OCI-LY1 (cell line): ENCODE measurements at regions not wholly inside any gene's neighbourhood (a gene's known extent, or its start where the extent isn't known, plus 50 kb on each side); places are given as distances from the start of the nearest gene placed in this dataset.
A peak's percentile ranks its signal among the peaks of the same experiment; 100 is the strongest.

Experiments used
- H2AFZ ChIP-seq: fragments of 200-600 bp; sonication (generic), shearing (Covaris generic); 2 replicates; pipeline ENCODE4 v1.6.0; 2014; ENCODE audit warnings: antibody characterized with exemption, mild to moderate bottlenecking, low read length
- H3F3A ChIP-seq: fragments of 200-600 bp; sonication (generic), shearing (Covaris generic); 2 replicates; pipeline ENCODE4 v1.6.0; 2014; ENCODE audit warnings: mild to moderate bottlenecking, antibody characterized with exemption, low read length, moderate library complexity; ENCODE audit not compliant: insufficient read depth
- H3K27ac ChIP-seq: fragments of 200-600 bp; sonication (generic); 2 replicates; pipeline ENCODE4 v1.5.1; 2014; ENCODE audit warnings: low read length, mixed run types, mild to moderate bottlenecking, low read depth; ENCODE audit not compliant: poor library complexity, severe bottlenecking
- H3K27me3 ChIP-seq: fragments of 200-600 bp; sonication (generic); 2 replicates; pipeline ENCODE4 v1.6.0; 2014; ENCODE audit warnings: antibody characterized with exemption, mild to moderate bottlenecking, low read length, moderate library complexity; ENCODE audit not compliant: insufficient read depth
- H3K36me3 ChIP-seq: fragments of 200-600 bp; sonication (generic); 2 replicates; pipeline ENCODE4 v1.6.1; 2014; ENCODE audit warnings: mild to moderate bottlenecking, antibody characterized with exemption, low read length, moderate library complexity, mixed read lengths; ENCODE audit not compliant: insufficient read depth
- H3K4me1 ChIP-seq: fragments of 200-600 bp; sonication (generic); 2 replicates; pipeline ENCODE4 v1.5.1; 2014; ENCODE audit warnings: mild to moderate bottlenecking, low read length, moderate library complexity; ENCODE audit not compliant: insufficient read depth, severe bottlenecking
- H3K4me2 ChIP-seq: fragments of 200-600 bp; sonication (generic), shearing (Covaris generic); 2 replicates; pipeline ENCODE4 v1.6.1; 2014; ENCODE audit warnings: low read length
- H3K4me3 ChIP-seq: fragments of 200-600 bp; sonication (generic); 2 replicates; pipeline ENCODE4 v1.5.1; 2014; ENCODE audit warnings: low read length, low read depth, mild to moderate bottlenecking, mixed read lengths; ENCODE audit not compliant: poor library complexity, severe bottlenecking
- H3K79me2 ChIP-seq: fragments of 200-600 bp; shearing (Covaris generic); 2 replicates; pipeline ENCODE4 v1.6.1; 2016; ENCODE audit warnings: mixed run types, low read length, mixed read lengths; ENCODE audit not compliant: insufficient read depth
- H3K9ac ChIP-seq: fragments of 200-600 bp; sonication (generic), shearing (Covaris generic); 2 replicates; pipeline ENCODE4 v1.6.1; 2014; ENCODE audit warnings: mild to moderate bottlenecking, low read length, mixed read lengths
- H3K9me2 ChIP-seq: fragments of 200-600 bp; sonication (generic), shearing (Covaris generic); 2 replicates; pipeline ENCODE4 v1.6.1; 2014; ENCODE audit warnings: low read depth, mild to moderate bottlenecking, low read length, mixed read lengths
- H3K9me3 ChIP-seq: fragments of 200-600 bp; shearing (Covaris generic); 2 replicates; pipeline ENCODE4 v1.6.1; 2014; ENCODE audit warnings: low read length, mixed read lengths
- H4K20me1 ChIP-seq: fragments of 200-600 bp; sonication (generic), shearing (Covaris generic); 2 replicates; pipeline ENCODE4 v1.6.0; 2016; ENCODE audit warnings: mild to moderate bottlenecking, low read length; ENCODE audit not compliant: insufficient read depth
- CTCF ChIP-seq: fragments of 200-600 bp; sonication (generic), shearing (Covaris generic); IDR thresholded peaks from 2 replicates; pipeline ENCODE4 v1.5.1; 2017; ENCODE audit warnings: mild to moderate bottlenecking, antibody characterized with exemption, low read length, moderate library complexity, mixed read lengths
- EZH2 ChIP-seq: fragments of 200-600 bp; sonication (generic), shearing (Covaris generic); IDR thresholded peaks from 2 replicates; pipeline ENCODE4 v1.8.0; 2017; ENCODE audit warnings: borderline replicate concordance, mixed run types, mild to moderate bottlenecking, antibody characterized with exemption, low read length, moderate library complexity, mixed read lengths

GRCh38 chr7:142670511-142670910 is 78.8 kb upstream of the PRSS1 start:
- no peak overlapping the region for H3K27ac ChIP-seq
- no peaks in the 10 kb centered on the region for H3K9me2 ChIP-seq
- no peaks in the 10 kb centered on the region for H4K20me1 ChIP-seq
- 0 out of 2 replicates have a peak, but pooled peaks cover 4% of the 10 kb centered on the region for H3K9me3 ChIP-seq
- no peak overlapping the region for H3K4me3 ChIP-seq
- H2AFZ ChIP-seq, result no peak overlapping the region
- H3K4me2 ChIP-seq, result no peak overlapping the region
- no peaks in the 10 kb centered on the region for H3K79me2 ChIP-seq
- no peak overlapping the region for H3K9ac ChIP-seq
- no peaks in the 10 kb centered on the region for H3K27me3 ChIP-seq
- TF ChIP-seq CTCF (no peak), EZH2 (no peak)
- H3F3A ChIP-seq, result no peaks in the 10 kb centered on the region
- H3K4me1 ChIP-seq, result no peaks in the 10 kb centered on the region
- no peaks in the 10 kb centered on the region for H3K36me3 ChIP-seq

GRCh38 chr7:142669074-142669654 is 80.1 kb upstream of the PRSS1 start:
- no peak overlapping the region for H3K9ac ChIP-seq
- no peaks in the 10 kb centered on the region for H3K4me1 ChIP-seq
- no peak overlapping the region for H2AFZ ChIP-seq
- no peak overlapping the region for H3K4me3 ChIP-seq
- no peaks in the 10 kb centered on the region for H4K20me1 ChIP-seq
- H3K27ac ChIP-seq, result no peak overlapping the region
- no peaks in the 10 kb centered on the region for H3K36me3 ChIP-seq
- H3F3A ChIP-seq, result no peaks in the 10 kb centered on the region
- H3K9me3 ChIP-seq, result no peaks in the 10 kb centered on the region
- TF ChIP-seq CTCF, result peak; percentile 71
- TF ChIP-seq EZH2, result no peak
- H3K4me2 ChIP-seq, result no peak overlapping the region
- H3K9me2 ChIP-seq, result no peaks in the 10 kb centered on the region
- no peaks in the 10 kb centered on the region for H3K27me3 ChIP-seq
- no peaks in the 10 kb centered on the region for H3K79me2 ChIP-seq

- Histone ChIP-seq H3K4me1 (no peaks in the 10 kb centered on the region), H3K9me2 (no peaks in the 10 kb centered on the region), H3F3A (no peaks in the 10 kb centered on the region), H3K27ac (no peak overlapping the region), H3K9me3 (no peaks in the 10 kb centered on the region), H2AFZ (no peak overlapping the region), H3K9ac (no peak overlapping the region), H3K4me2 (no peak overlapping the region), H4K20me1 (no peaks in the 10 kb centered on the region), H3K36me3 (no peaks in the 10 kb centered on the region), H3K27me3 (no peaks in the 10 kb centered on the region), H3K4me3 (no peak overlapping the region), H3K79me2 (no peaks in the 10 kb centered on the region)
- TF ChIP-seq EZH2, result no peak
- no peak for TF ChIP-seq CTCF
Measured at GRCh38 chr7:142668495-142668894, 80.8 kb upstream of the PRSS1 start.
